AG04450 (cell line): ENCODE measurements at regions not wholly inside any gene's neighbourhood (a gene's known extent, or its start where the extent isn't known, plus 50 kb on each side); places are given as distances from the start of the nearest gene placed in this dataset.
A peak's percentile ranks its signal among the peaks of the same experiment; 100 is the strongest.
"Not testable (repeated sequence)": the region's sequence is repeated elsewhere in the genome, so short reads cannot be mapped to it uniquely, and the experiment has no call there.

ENCODE experiments used
- CTCF ChIA-PET: fragments of 300-600, 350-600 bp; formaldehyde crosslinking; extraction: SDS; loops from one replicate; lab custom pipeline; 2022; ENCODE audit warnings: antibody characterized with exemption, inconsistent platforms; lab: Charles Lee
- POLR2A ChIA-PET: fragments of 350-600 bp; formaldehyde crosslinking; extraction: SDS; loops from one replicate; lab custom pipeline; 2021; ENCODE audit warnings: antibody characterized with exemption, inconsistent platforms; lab: Yijun Ruan, JAX
- DNase-seq: peaks from one replicate; pipeline ENCODE4 v3.0.0-alpha.2; 2011; ENCODE audit warnings: low read depth, low spot score
- H3K27ac ChIP-seq: one replicate; pipeline ENCODE4 v1.5.1; 2012; ENCODE audit warnings: low read depth, low read length, control low read depth
- H3K27me3 ChIP-seq: one replicate; pipeline ENCODE4 v1.6.0; 2012; ENCODE audit warnings: low read length; ENCODE audit not compliant: control insufficient read depth, insufficient read depth
- H3K4me3 ChIP-seq: 2 replicates; pipeline ENCODE4 v1.5.1; 2011; ENCODE audit warnings: mild to moderate bottlenecking, low read depth, low read length, control low read depth
- H3K9me3 ChIP-seq: 2 replicates; pipeline ENCODE4 v1.5.1; 2012; ENCODE audit warnings: low read length; ENCODE audit not compliant: control insufficient read depth, insufficient read depth

DNA sequence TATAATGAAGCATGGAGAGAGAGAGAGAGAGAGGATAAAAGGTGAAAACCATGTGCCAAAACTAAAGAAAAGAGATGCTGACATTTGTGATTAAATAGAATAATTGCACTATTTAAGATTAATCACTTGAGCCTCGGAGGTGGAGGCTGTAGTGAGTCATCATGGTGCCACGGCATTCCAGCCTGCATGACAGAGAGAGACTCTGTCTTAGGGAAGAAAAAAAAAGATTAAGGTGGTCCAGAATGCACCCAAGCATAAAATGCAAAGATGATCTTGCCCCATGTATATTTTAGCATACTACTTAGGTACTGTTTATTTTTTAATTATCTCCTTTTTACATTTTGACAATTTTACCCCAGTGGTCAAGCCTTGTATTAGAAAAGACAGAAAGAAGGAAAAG lies 742.5 kb downstream of the SPATA31A1 start:
- H3K27ac ChIP-seq, POLR2A ChIA-PET, H3K4me3 ChIP-seq, H3K27me3 ChIP-seq, CTCF ChIA-PET, DNase-seq, H3K9me3 ChIP-seq: not testable (repeated sequence)

DNA sequence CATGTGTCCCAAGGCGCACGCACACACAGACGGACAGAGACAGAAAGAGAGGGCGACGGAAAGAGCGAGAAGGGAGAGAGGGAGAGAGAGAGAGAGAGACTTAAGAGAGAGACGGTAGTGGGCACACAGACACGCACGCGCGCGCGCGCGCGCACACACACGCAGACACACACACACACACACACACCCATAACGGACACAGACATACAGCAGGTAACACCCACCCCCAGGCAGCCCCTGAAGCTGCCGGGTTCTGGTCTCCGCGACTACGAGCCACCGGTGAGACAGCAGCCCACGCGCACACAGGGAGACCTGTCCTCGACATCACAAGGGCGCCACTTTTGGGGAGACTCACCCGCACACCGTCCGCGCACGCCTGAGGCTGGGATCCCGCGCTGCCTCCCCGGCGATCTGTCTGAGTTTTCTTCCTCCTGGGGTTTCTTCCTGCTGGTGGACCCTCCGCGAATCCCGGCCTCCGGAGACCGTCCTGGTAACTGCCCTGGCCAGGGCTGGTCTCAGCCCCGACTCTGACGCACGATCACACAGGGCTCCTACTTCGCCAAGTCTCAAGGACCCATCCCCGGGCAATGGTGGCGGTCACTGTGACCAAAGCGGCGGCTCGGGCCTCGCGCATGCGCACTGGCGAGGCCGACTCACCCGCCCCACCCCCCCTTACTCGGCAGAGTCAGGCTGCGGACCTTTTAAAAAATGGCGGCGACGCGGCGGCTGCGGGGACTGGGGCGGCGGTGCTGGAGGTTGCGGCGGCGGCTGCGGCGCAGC lies 750.7 kb downstream of the SPATA31A1 start:
- Histone ChIP-seq H3K4me3 (peak overlapping the region; percentile 66), H3K27ac (peak overlapping the region; percentile 52), H3K9me3 (peaks cover 17% of the 10 kb centered on the region)
- CTCF ChIA-PET, POLR2A ChIA-PET, H3K27me3 ChIP-seq: not testable (repeated sequence)
- peak; percentile 16 for DNase-seq

DNA sequence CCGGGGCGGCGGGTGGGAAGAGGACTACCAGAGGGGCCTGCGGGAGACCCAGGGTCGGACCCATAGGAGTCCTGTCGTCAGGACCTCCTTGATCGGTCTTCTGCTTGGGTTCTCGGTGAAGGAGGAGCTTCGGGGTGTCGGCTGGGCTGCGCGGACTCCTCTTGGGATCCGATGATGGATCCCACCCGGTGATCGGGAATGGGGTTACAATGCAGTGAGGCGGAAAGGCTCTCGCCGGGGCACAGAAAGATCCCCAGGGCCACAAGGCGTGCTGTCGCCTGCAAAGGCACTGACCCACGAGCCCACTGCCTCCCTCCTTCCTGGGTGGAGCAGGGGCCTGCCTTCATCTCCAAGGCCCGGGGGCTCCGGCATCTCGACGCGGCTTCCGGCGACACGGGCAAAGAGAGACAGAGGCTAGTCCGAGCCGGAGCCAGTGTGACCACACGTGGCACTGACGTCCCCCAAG lies 751.3 kb downstream of the SPATA31A1 start:
- not testable (repeated sequence) for H3K27ac ChIP-seq

DNA sequence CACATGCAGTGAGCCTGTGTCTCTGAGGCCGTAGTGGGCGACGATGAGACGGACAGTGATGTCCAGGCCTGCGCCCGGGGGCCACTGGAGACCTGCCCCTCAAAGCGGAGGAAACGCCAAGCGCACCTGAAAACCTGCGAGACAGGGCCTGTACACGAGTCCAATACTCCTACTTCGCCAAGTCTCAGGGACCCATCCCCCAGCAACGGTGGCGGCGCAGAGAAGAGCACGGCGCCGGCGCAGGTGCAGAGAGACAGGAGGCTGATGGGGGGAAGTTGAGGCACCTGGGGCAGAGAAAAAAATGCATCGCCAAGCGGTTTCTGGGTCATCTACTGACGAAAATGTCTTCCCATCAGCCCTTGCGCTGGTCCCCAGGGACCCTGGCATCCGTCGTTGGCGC lies 751.8 kb downstream of the SPATA31A1 start:
- POLR2A ChIA-PET, H3K27me3 ChIP-seq, H3K27ac ChIP-seq, H3K4me3 ChIP-seq, DNase-seq, CTCF ChIA-PET: not testable (repeated sequence)
- peaks cover 25% of the 10 kb centered on the region for H3K9me3 ChIP-seq

More for the DNA sequence above, 751.3 kb downstream of the SPATA31A1 start:
- DNase-seq, H3K27me3 ChIP-seq, CTCF ChIA-PET, POLR2A ChIA-PET: not testable (repeated sequence)
- Histone ChIP-seq H3K9me3 (peaks cover 21% of the 10 kb centered on the region), H3K4me3 (peak overlapping the region; percentile 66)

DNA sequence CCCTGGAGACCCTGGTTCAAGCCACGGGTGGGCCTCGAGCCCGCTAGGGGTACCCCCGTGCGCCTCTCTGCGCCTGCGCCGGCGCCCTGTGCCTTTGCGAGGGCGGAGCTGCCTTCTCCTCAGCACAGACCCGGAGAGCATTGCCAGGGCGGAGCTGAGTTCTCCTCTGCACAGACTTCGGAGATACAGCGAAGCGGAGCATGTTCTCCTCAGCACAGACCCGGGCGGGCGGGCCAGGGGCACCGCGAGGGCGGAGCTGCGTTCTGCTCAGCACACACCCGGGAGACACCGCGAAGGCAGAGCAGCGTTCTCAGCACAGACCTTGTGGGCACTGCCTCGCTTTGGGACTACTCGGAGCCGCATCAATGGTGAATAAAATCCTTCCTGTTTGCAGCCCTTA lies 753.0 kb downstream of the SPATA31A1 start:
- CTCF ChIA-PET, DNase-seq, POLR2A ChIA-PET, H3K27me3 ChIP-seq, H3K4me3 ChIP-seq, H3K27ac ChIP-seq: not testable (repeated sequence)
- peaks cover 26% of the 10 kb centered on the region for H3K9me3 ChIP-seq

DNA sequence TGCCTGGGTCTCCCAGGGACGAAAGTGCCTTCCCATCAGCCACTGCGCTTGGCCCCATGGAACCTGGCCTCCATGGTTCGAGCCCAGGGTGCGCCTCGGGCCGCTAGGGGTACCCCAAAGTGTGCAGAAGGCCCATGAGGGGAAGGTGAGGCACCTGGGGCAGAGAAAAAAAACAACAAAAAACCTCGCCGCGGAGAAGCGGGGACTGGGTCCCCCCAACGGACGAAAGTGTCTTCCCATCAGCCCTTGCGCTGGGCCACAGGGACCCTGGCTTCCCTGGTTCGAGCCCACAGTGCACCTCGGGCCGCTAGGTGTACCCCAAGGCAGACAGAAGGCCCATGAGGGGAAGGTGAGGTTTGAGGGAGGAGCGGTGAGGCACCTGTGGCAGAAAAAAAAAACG lies 755.3 kb downstream of the SPATA31A1 start:
- H3K27me3 ChIP-seq, CTCF ChIA-PET, H3K27ac ChIP-seq, H3K4me3 ChIP-seq, POLR2A ChIA-PET, DNase-seq: not testable (repeated sequence)
- peaks cover 26% of the 10 kb centered on the region for H3K9me3 ChIP-seq

DNA sequence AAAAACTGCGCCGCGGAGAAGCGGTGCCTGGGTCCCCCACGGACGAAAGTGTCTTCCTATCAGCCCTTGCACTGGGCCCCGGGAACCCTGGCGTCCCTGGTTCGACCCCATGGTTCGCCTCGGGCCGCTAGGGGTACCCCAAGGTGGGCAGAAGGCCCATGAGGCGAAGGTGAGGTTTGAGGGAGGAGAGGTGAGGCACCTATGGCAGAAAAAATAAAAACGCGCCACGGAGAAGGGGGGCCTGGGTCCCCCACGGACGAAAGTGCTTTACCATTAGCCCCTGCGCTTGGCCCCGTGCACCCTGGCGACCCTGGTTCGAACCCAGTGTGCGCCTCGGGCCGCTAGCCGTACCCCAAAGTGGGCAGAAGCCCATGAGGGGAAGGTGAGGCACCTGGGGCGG lies 756.1 kb downstream of the SPATA31A1 start:
- CTCF ChIA-PET, POLR2A ChIA-PET, H3K4me3 ChIP-seq, H3K27ac ChIP-seq, DNase-seq, H3K27me3 ChIP-seq: not testable (repeated sequence)
- H3K9me3 ChIP-seq = peaks cover 26% of the 10 kb centered on the region

DNA sequence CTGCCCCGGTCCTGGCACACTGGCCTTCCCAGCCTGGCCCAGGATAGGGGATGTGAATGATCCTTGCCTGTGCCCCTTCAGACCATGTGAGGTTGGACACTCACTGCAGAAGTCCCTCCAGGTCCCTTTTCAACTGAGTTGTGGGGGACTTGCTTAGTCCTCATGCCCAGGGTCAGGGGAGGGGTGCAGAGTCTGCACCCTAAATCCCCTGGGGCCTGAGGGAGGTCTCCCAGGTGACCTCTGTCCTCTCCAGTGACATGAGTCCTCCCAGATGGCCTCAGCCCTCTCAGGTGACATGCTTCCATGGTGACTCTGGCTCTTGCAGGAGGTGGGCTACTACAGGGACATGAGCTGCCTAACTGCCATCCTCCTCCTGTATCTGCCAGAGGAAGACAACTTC lies 775.1 kb downstream of the SPATA31A1 start:
- POLR2A ChIA-PET, H3K27ac ChIP-seq, H3K27me3 ChIP-seq, H3K4me3 ChIP-seq, H3K9me3 ChIP-seq, CTCF ChIA-PET, DNase-seq: not testable (repeated sequence)

DNA sequence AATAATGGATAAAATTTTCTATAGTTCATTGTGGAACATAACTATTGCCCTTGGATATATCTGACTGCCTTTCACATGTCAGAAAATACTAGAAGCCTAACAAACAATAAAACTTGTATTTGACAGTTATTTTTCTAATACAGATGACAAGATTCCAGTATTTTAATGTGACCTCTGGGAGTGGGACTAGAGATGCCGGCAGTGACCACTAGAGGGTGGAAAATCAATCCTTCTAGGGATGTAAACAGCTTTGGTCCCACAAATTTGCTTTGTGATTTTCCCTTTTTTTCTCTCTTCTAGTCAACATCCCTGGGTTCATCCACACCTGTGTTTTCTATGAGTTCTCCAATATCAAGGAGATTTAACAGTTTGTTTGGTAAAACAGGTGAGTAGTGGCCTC lies 813.7 kb downstream of the SPATA31A1 start:
- POLR2A ChIA-PET, H3K9me3 ChIP-seq, DNase-seq, H3K4me3 ChIP-seq, CTCF ChIA-PET, H3K27me3 ChIP-seq, H3K27ac ChIP-seq: not testable (repeated sequence)

DNA sequence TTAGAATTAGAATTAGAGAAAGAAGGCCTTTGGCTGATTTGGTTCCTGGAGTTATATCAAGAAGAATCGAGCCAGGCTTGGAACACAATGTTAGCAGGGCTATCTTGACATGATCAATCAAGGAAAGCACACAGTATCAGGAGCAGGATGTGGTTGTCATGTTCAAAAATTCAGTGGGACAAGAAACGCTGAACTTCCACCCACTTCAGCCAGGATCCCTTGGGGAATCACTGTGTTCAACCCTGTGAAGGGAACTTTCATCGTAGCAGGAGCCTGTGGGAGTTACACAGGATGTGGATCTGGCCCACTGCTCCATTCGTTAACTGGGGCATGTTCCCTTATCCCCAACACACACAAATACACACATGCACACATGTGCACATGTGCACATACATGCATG lies 817.8 kb downstream of the SPATA31A1 start:
- H3K27me3 ChIP-seq, H3K4me3 ChIP-seq, H3K9me3 ChIP-seq, DNase-seq, CTCF ChIA-PET, POLR2A ChIA-PET, H3K27ac ChIP-seq: not testable (repeated sequence)

DNA sequence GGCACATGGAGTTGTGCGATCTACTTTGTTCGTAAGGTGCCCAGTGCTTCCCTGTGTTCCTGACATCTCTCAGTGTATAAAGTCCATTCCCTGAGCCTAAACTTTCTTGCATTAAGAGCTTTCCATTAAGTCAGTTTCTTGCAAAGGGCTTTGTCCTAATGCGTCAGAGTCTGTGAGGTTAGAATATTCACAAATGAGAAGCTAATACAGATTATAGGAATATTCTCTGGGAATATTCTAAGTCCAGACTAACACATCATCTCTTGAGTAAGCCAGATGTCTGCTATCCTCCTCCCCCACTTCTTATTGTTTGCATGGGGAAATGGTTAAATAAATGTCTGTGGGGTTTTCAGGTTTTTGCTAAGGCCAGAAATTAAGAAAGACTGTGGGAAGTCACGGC lies 818.6 kb downstream of the SPATA31A1 start:
- POLR2A ChIA-PET, CTCF ChIA-PET: not testable (repeated sequence)

DNA sequence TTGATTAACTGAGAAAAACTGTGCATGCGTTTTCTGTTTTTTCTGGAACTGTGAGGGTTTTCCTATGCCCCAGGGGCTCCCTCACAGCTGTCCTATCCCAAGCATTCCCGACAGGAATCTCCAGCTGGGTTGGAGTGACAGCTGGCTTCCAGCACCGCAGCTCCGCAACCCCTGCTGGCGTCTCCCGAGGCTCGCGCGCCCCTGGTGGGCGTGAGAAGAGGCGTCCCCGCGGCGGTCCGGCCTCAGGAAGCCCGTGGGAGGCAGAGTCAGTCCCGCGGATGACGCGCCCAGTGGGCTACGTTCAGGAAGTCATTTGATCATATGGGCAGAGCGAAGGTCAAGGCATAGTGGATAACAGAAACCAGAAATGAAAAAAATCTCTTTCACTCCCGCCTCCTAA lies 821.9 kb downstream of the SPATA31A1 start:
- H3K27ac ChIP-seq, POLR2A ChIA-PET, H3K4me3 ChIP-seq, H3K27me3 ChIP-seq, H3K9me3 ChIP-seq, DNase-seq, CTCF ChIA-PET: not testable (repeated sequence)

More for the DNA sequence above, 818.6 kb downstream of the SPATA31A1 start:
- not testable (repeated sequence) for H3K27me3 ChIP-seq, DNase-seq, H3K4me3 ChIP-seq, H3K27ac ChIP-seq, H3K9me3 ChIP-seq
